ENCODE measurements at regions not wholly inside any gene's neighbourhood (a gene's known extent, or its start where the extent isn't known, plus 50 kb on each side); places are given as distances from the start of the nearest gene placed in this dataset.

DNA sequence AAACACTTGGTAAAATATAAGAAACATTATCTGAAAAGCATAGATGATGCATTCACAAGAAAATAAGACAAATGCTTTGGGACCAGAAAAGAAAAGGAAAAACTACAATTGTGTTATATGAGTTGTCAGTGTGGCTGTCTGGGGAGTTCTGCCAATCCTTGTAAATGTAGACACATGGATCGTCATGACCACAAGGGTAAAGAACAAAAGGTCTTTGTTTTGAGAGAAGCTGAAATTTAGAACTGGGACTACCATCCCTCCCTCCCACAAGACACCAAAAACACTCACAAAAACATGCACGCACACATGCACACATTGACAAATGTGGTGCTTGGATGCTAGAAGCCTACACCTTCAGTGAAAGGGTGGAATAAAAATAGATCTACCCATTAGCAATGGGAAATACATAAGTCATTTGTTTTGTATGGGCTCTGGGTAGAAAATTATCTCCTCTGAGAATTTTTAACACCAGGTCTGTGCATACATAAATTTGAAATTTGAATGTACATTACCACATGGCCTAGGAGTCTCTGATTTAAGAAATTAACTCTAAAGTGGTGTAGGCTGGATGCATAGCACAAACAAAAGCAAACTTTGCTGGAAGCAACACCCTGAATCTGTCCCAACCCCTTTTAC is 266.2 kb upstream of the SLC39A10 start:
- TF ChIP-seq, protein P1, sequence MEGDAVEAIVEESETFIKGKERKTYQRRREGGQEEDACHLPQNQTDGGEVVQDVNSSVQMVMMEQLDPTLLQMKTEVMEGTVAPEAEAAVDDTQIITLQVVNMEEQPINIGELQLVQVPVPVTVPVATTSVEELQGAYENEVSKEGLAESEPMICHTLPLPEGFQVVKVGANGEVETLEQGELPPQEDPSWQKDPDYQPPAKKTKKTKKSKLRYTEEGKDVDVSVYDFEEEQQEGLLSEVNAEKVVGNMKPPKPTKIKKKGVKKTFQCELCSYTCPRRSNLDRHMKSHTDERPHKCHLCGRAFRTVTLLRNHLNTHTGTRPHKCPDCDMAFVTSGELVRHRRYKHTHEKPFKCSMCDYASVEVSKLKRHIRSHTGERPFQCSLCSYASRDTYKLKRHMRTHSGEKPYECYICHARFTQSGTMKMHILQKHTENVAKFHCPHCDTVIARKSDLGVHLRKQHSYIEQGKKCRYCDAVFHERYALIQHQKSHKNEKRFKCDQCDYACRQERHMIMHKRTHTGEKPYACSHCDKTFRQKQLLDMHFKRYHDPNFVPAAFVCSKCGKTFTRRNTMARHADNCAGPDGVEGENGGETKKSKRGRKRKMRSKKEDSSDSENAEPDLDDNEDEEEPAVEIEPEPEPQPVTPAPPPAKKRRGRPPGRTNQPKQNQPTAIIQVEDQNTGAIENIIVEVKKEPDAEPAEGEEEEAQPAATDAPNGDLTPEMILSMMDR (IDR thresholded peaks at IDR 0.05): no peak
- TF ChIP-seq EP300 (IDR thresholded peaks at IDR 0.05) (no peak), POLR2A (IDR thresholded peaks at IDR 0.05) (no peak)

All from sigmoid colon (tissue), 4 donors.